GM12891 (cell line): ENCODE measurements at regions not wholly inside any gene's neighbourhood (a gene's known extent, or its start where the extent isn't known, plus 50 kb on each side); places are given as distances from the start of the nearest gene placed in this dataset.
A peak's percentile ranks its signal among the peaks of the same experiment; 100 is the strongest.

Experiments used
- DNase-seq: peaks from one replicate; pipeline ENCODE4 v3.0.0; 2011; ENCODE audit warnings: low spot score; ENCODE audit not compliant: insufficient read length
- FAIRE-seq: peaks from 2 replicates; lab custom pipeline; 2011; peaks lifted over from hg19 to GRCh38; lab: Jason Lieb, UNC
- PAX5 ChIP-seq: IDR thresholded peaks from 2 replicates; pipeline ENCODE4 v1.6.1; 2011; ENCODE audit warnings: low read length, moderate library complexity, mild to moderate bottlenecking; ENCODE audit not compliant: insufficient read depth, severe bottlenecking
- POLR2A ChIP-seq: IDR thresholded peaks from 2 replicates; pipeline ENCODE4 v1.6.1; 2011; ENCODE audit warnings: low read depth, low read length, control low read depth
- POLR2AphosphoS5 ChIP-seq: IDR thresholded peaks from 2 replicates; pipeline ENCODE4 v1.6.1; 2011; ENCODE audit warnings: low read depth, low read length, control low read depth
- POU2F2 ChIP-seq: IDR thresholded peaks from 2 replicates; pipeline ENCODE4 v1.6.1; 2011; ENCODE audit warnings: low read depth, mild to moderate bottlenecking, control low read depth, low read length, moderate library complexity
- SPI1 ChIP-seq: IDR thresholded peaks from 2 replicates; pipeline ENCODE4 v1.6.1; 2011; ENCODE audit warnings: low read depth, low read length, control low read depth
- TAF1 ChIP-seq: IDR thresholded peaks from 2 replicates; pipeline ENCODE4 v1.6.1; 2011; ENCODE audit warnings: low read depth, low read length, control low read depth

- FAIRE-seq, result no peak
Measured at GRCh38 chr4:141339966-141340365, 119.3 kb downstream of the ZNF330 start.

GRCh38 chr4:141340458-141340857 is 119.8 kb downstream of the ZNF330 start:
- FAIRE-seq, result no peak
- TF ChIP-seq POLR2A (no peak), TAF1 (no peak), PAX5 (no peak), POU2F2 (no peak), POLR2AphosphoS5 (no peak), SPI1 (no peak)
- DNase-seq, result no peak

More at GRCh38 chr4:141339966-141340365, 119.3 kb downstream of the ZNF330 start:
- TF ChIP-seq POU2F2, result no peak
- TF ChIP-seq PAX5, result no peak
- no peak for TF ChIP-seq POLR2A
- no peak for TF ChIP-seq SPI1
- no peak for TF ChIP-seq POLR2AphosphoS5
- no peak for TF ChIP-seq TAF1
- no peak for DNase-seq

GRCh38 chr4:141346144-141346543 is 125.4 kb downstream of the ZNF330 start:
- no peak for DNase-seq
- no peak for FAIRE-seq
- TF ChIP-seq SPI1, result no peak
- no peak for TF ChIP-seq POLR2AphosphoS5
- no peak for TF ChIP-seq POLR2A
- TF ChIP-seq PAX5, result no peak
- TF ChIP-seq TAF1, result no peak
- TF ChIP-seq POU2F2, result no peak

GRCh38 chr4:141347684-141348083 is 127.0 kb downstream of the ZNF330 start:
- no peak for FAIRE-seq
- DNase-seq, result no peak
- peak; percentile 47; the same call in 1 of the 2 replicates for TF ChIP-seq SPI1
- no peak for TF ChIP-seq TAF1
- no peak for TF ChIP-seq POLR2A

GRCh38 chr4:141348125-141348524 is 127.4 kb downstream of the ZNF330 start:
- no peak for TF ChIP-seq POU2F2
- 0 out of 2 replicates have a peak, but pooled peaks have one; percentile 7 for TF ChIP-seq SPI1
- no peak for DNase-seq
- FAIRE-seq, result peak; percentile 40

- DNase-seq (no peak), FAIRE-seq (no peak)
- no peak for TF ChIP-seq POLR2AphosphoS5
- peak; percentile 56; the same call in 1 of the 2 replicates for TF ChIP-seq SPI1
- TF ChIP-seq POU2F2, result no peak
Measured at GRCh38 chr4:141348573-141348972, 127.9 kb downstream of the ZNF330 start.

GRCh38 chr4:141349236-141349635 is 128.5 kb downstream of the ZNF330 start:
- FAIRE-seq, result no peak
- no peak for TF ChIP-seq POU2F2
- no peak for TF ChIP-seq POLR2AphosphoS5
- no peak for TF ChIP-seq PAX5
- no peak for TF ChIP-seq POLR2A
- no peak for TF ChIP-seq TAF1
- no peak for TF ChIP-seq SPI1
- DNase-seq, result no peak

GRCh38 chr4:141350122-141350905 is 129.6 kb downstream of the ZNF330 start:
- TF ChIP-seq TAF1, result no peak
- no peak for TF ChIP-seq PAX5
- TF ChIP-seq POLR2AphosphoS5, result no peak
- TF ChIP-seq SPI1, result no peak
- no peak for TF ChIP-seq POU2F2
- TF ChIP-seq POLR2A, result no peak
- no peak for FAIRE-seq
- no peak for DNase-seq

GRCh38 chr4:141352331-141352730 is 131.6 kb downstream of the ZNF330 start:
- FAIRE-seq (no peak), DNase-seq (no peak)
- no peak for TF ChIP-seq POLR2AphosphoS5
- peak; percentile 32; the same call in 1 of the 2 replicates for TF ChIP-seq SPI1

GRCh38 chr4:141352909-141353525 is 132.3 kb downstream of the ZNF330 start:
- FAIRE-seq (no peak), DNase-seq (no peak)
- TF ChIP-seq SPI1 (peak; percentile 19; the same call in 1 of the 2 replicates), POLR2A (no peak)

GRCh38 chr4:141356321-141356962 is 135.7 kb downstream of the ZNF330 start:
- FAIRE-seq, result no peak

More at GRCh38 chr4:141356321-141356962, 135.7 kb downstream of the ZNF330 start:
- no peak for TF ChIP-seq POLR2AphosphoS5
- TF ChIP-seq TAF1, result no peak
- TF ChIP-seq SPI1, result no peak
- TF ChIP-seq POLR2A, result no peak
- no peak for TF ChIP-seq POU2F2
- TF ChIP-seq PAX5, result no peak
- no peak for DNase-seq
